NCI-H2081 treated with DMSO at 0.1 percent for 48 hours (cell line): ENCODE measurements at regions not wholly inside any gene's neighbourhood (a gene's known extent, or its start where the extent isn't known, plus 50 kb on each side); places are given as distances from the start of the nearest gene placed in this dataset.
"Not testable (repeated sequence)": the region's sequence is repeated elsewhere in the genome, so short reads cannot be mapped to it uniquely, and the experiment has no call there.

Experiments
- DNase-seq: peaks from one replicate; lab custom pipeline; 2025; lab: John Stamatoyannopoulos, UW

GRCh38 chr1:181257117-181257516 is 168.6 kb downstream of the IER5 start:
- DNase-seq, result no peak

DNA sequence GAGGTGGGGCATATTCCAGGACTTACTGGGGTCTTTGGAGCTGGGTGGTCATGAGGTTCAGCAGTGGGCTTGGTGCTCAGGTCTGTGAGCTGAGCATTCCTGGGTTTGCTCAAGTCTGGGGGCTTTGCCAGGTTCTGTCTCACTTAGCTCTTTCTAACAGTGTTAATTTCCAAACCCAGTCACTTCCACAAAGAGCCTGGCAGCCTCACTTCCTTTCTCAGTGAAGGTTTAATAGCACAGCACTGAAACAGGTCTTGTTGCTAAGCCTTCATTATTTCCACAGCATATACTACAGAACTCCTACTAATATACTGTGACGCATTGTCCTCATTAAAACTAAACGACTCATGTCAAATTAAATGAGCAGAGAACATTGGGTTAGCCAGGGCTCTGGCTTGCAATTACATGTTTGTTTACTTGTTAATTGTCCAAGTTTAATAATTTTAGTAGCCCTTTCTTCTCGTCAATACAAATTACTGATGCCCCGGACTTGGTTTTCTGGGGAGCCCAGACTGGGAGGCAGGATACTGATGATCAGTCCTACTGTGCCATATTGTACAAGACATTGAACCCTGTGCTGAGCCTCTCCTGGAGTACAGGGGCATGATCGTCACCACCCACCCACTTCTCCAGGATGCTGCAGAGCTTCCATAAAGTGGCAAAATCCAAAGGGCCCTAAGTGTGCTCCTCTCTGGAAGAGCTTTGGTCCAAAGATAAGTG is 170.7 kb downstream of the IER5 start:
- DNase-seq, result no peak

DNA sequence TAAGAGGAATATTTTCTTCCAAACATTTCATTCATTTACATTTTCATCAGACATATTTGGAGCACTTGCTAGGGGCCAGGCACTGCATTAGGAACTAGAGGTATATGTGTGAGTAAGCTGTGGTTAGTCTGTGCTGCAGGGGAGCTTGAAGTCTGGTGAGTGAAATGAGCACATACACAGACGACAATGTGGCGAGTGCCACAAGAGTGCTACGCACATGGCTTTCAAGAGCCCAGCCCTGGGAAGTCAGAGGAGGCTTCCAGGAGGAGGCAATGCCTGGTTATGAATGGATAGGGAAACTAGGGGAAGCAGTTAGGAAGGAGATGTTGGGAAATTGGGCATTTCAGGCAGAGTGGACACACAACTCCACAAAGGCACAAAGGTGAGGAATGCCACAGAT is 171.8 kb downstream of the IER5 start:
- no peak for DNase-seq

GRCh38 chr1:181260994-181261393 is 172.5 kb downstream of the IER5 start:
- DNase-seq, result no peak

GRCh38 chr1:181262069-181262468 is 173.6 kb downstream of the IER5 start:
- DNase-seq, result no peak

DNA sequence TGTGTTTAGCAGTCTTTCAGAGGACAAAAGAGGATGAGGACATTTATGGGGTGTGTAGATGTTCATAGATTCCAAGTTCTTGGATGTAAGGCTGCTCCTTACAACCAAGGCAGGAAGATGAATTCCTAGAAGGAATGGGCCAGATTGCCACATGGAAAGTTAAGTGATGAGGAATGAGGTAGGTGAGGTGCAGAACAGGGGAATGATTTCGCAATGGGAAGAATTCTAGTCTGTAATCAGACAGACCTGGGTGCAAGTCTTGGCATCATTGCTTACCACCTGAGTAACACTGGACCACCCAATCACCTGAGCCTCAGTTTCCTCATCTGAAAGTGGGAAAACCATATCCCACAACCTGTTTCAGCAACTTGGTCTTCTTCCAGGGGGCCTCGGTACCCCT is 174.9 kb downstream of the IER5 start:
- no peak for DNase-seq

- no peak for DNase-seq
These were observed 176.3 kb downstream of the IER5 start for GRCh38 chr1:181264821-181265220.

- DNase-seq, result no peak
These were observed 196.5 kb downstream of the IER5 start for GRCh38 chr1:181284978-181285377.

DNA sequence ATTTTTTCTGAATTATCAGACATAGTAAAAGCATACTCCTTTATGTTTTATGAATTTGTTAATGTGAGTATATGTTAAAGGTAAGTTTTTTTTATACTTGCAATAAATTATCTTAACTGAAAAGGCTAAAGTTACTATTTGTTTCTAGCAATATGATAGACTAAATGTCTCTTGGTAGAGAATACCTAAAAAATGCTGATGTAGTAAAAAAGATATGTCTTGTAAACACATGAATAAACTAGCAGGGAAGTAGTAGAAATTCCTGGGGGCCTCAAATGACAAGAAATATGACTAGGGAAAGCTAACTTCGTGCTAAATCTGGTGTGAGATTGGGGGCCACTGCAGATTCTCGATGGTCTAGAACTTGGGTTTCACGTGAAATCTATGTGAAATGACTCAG is 188.1 kb upstream of the CACNA1E start:
- no peak for DNase-seq

DNA sequence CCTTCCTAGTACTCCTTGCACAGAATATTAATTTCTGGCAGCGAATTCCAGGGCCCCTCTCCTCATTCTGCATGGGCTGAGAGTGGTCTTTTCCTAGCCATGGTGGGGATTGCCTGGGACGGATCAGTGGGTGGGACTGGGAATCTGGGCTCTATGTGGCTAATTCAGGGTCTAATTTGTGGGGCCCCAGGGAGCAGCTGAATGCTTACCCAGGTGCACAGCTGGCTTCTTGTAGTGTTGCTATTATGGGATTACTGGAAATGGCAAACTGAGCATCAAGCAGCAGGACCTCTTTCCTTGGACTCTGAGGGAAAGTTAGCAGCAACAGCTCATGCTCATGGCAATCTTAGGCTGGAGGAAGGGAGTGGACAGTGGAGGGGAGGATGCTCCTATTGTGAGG is 187.1 kb upstream of the CACNA1E start:
- no peak for DNase-seq

GRCh38 chr1:181308098-181308497 is 175.2 kb upstream of the CACNA1E start:
- no peak for DNase-seq

GRCh38 chr1:181310560-181310959 is 172.8 kb upstream of the CACNA1E start:
- no peak for DNase-seq

- no peak for DNase-seq
These were observed 170.4 kb upstream of the CACNA1E start for GRCh38 chr1:181312946-181313345.

GRCh38 chr1:181313466-181313865 is 169.9 kb upstream of the CACNA1E start:
- DNase-seq, result no peak

- DNase-seq, result no peak
These were observed 169.3 kb upstream of the CACNA1E start for GRCh38 chr1:181314010-181314409.

DNA sequence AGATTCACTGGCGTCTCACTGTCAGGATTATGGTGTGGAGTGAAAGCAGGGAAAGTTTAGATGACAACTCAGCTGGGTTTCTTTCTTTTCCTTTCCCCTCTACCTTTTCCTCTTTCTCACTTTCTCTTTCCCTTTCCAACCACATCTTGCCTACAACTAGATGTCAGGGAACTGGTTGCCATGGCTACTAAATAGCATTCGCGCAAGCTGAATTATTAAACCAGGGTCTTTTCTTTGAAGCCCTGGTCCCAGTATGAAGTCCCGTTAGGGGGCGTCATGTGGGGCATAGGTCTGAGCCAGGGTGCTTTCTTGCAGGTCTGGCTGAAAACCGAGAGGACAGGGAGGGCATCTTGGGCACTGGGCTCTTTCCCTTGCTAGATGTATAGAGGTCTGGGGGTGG is 168.4 kb upstream of the CACNA1E start:
- DNase-seq, result no peak

DNA sequence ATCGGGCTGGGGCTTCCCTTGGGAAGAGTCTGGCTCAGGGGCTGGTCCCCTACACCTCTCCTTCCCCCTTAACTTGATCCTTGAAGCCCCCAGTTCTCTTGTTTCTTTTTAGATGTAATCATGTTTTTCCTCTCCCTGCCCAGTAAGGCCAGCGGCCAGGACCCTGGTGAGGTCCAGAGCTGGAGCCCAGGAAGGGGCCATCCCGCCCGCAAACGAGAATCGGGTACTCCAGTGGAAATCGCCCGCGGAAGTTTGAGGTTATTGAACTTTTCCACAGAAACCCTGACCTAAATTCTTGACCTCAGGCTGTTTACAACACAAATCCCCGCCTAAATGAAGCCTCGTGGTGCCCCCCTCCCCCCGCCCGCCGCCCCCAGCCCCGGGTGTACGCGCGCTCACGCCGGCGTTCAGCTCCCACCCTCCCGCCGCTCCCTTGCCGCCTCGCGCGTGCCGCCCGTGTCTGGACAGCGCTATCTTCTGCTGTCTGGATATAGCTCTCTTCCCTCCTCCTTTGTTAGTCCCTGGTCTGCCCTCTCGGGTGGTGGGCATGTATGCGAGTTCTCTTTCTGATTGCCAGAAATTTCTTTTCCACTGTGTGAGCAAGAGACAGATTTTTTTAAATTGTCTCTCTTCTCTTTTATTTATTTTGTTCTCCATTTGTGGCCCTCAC is 165.9 kb upstream of the CACNA1E start:
- DNase-seq, result no peak

DNA sequence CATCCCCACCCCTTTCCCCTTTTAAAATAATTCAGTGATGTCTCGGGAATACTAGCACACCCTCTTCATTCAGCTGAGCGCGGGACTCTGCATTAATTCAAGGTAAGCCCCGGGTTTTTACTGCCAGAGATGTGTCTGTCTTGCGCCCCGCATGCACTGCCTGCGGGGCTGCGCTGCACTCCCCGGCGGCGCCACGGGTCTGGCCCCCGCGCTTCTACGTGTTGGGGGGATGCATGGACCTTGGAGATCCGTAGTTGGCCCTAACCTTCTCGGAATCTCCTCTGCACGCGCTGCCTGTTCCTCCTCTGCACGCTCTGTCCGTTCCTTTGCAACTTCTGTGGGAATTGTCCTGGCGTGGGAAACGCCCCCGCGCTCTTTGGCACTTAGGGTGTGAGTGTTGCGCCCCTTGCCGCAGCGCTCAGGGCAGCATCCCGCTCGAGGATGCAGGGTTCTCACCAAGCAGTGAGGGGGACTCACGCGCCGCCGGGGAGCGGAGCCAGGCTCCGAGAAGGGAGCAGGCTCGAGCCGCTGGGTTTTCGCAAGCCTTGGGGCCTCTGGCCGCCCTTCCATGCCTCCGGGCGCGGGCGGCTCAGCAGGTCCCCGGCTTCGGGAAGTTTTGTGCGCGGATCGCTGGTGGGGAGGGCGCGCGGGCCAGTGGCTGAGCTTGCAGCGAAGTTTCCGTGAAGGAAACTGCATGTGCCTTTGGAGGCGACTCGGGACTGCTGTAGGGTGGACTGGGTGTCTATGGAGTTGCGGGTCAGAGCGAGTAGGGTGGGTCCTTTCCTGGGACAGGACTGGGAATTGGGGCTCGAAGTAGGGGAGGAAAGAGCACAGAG is 165.1 kb upstream of the CACNA1E start:
- no peak for DNase-seq

GRCh38 chr1:181318858-181319235 is 164.5 kb upstream of the CACNA1E start:
- DNase-seq, result no peak

GRCh38 chr1:181319907-181320306 is 163.4 kb upstream of the CACNA1E start:
- no peak for DNase-seq

GRCh38 chr1:181324797-181325616 is 158.3 kb upstream of the CACNA1E start:
- DNase-seq, result no peak

GRCh38 chr1:181325765-181326164 is 157.6 kb upstream of the CACNA1E start:
- not testable (repeated sequence) for DNase-seq
